ENCODE measurements at regions not wholly inside any gene's neighbourhood (a gene's known extent, or its start where the extent isn't known, plus 50 kb on each side); places are given as distances from the start of the nearest gene placed in this dataset.

DNA sequence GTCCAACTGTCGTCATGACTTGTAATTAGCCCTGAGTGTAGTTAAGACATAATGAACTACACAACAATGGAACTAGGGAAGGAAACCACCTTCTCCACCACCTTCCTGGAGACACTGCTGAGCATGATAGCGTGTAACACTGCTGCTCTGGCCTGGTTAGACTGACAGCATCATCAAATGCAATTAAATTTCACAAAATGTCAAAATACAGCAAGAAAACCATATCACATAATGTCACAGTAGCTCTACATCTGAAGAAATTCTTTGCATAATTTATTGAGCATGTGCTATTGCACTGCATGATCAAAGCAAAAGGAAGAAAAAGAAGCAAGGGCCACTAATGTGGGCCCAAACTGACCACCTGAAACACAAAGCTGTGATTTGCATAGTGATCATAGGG, 321.8 kb upstream of the TMTC1 start:
- H3K36me3 Mint-ChIP-seq (ENCODE audit: low read depth), result no peaks in the 10 kb centered on the region
- no peaks in the 10 kb centered on the region for H3K27me3 Mint-ChIP-seq
- intact Hi-C loops (cut with micrococcal nuclease), result no loop called here
- no peak overlapping the region for H3K4me3 Mint-ChIP-seq
- H3K9me3 Mint-ChIP-seq, result no peaks in the 10 kb centered on the region
- H3K27ac Mint-ChIP-seq, result no peak overlapping the region
- H3K4me1 Mint-ChIP-seq, result no peaks in the 10 kb centered on the region
- no peak for DNase-seq

DNA sequence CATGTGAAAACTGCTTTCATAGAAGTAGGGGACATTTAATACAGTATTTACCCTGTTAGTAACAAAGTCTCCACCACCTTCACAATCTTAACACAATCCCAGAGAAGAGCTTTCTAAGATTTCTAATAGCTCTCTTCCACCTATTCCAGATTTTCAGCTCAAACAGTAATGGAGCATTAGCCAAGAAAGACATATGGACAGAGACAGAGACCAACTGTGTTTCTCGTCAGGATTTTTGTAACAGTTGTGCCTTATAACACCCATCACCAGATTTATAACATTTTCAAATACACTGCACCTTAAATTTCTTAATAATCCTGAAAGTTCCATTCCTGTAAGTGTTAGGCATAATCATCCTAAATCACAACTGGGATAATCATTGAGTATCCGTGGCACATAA, 321.2 kb upstream of the TMTC1 start:
- H3K36me3 Mint-ChIP-seq (ENCODE audit: low read depth), result no peaks in the 10 kb centered on the region
- intact Hi-C loops (cut with micrococcal nuclease), result no loop called here
- H3K4me3 Mint-ChIP-seq, result no peak overlapping the region
- no peaks in the 10 kb centered on the region for H3K9me3 Mint-ChIP-seq
- H3K27ac Mint-ChIP-seq, result no peak overlapping the region
- no peaks in the 10 kb centered on the region for H3K4me1 Mint-ChIP-seq
- no peaks in the 10 kb centered on the region for H3K27me3 Mint-ChIP-seq
- no peak for DNase-seq

DNA sequence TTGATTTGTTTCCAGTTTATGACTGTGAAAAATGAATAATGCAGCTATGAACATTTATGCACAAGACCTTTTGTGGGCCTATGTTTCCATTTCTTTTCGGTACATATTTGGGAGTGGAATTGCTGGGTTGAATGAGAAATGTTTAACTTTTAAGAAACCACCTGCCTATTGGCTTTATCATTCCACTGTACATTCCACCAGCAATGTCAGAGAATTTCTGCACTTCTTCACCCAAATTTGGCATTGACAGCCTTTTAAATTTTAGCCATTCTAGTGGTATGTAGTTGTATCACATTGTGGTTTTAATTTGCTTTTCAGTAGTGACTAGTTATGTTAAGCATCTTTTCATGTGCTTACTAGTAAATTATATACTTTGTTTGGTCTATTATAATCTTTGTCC, 317.0 kb upstream of the TMTC1 start:
- Mint-ChIP-seq H3K4me1 (no peaks in the 10 kb centered on the region), H3K27ac (no peak overlapping the region), H3K27me3 (no peaks in the 10 kb centered on the region), H3K36me3 (ENCODE audit: low read depth) (no peaks in the 10 kb centered on the region), H3K9me3 (no peaks in the 10 kb centered on the region), H3K4me3 (no peak overlapping the region)
- intact Hi-C loops (cut with micrococcal nuclease), result no loop called here
- no peak for DNase-seq

DNA sequence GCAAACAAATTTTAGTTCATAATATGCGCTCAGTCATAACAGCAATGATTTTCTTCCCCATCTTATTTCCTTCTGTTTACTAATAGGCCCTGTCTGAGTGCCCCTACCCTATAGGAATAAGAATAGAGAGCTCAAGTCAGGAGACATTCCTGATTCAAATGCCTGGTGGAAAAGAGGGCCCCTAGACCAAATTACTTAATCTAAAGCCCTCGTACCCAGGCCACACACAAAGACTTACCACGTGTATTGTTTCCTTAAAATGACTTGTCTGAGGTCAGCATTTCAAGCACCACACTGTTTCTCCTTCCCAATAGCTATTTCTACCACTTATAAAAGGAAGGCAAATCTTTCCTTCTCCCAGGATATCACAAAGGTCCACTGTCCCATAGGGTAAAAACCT, 314.9 kb upstream of the TMTC1 start:
- Mint-ChIP-seq H3K27ac (no peak overlapping the region), H3K27me3 (no peaks in the 10 kb centered on the region), H3K36me3 (ENCODE audit: low read depth) (no peaks in the 10 kb centered on the region), H3K4me3 (no peak overlapping the region), H3K4me1 (no peaks in the 10 kb centered on the region), H3K9me3 (no peaks in the 10 kb centered on the region)
- DNase-seq, result no peak
- intact Hi-C loops (cut with micrococcal nuclease), result no loop called here

DNA sequence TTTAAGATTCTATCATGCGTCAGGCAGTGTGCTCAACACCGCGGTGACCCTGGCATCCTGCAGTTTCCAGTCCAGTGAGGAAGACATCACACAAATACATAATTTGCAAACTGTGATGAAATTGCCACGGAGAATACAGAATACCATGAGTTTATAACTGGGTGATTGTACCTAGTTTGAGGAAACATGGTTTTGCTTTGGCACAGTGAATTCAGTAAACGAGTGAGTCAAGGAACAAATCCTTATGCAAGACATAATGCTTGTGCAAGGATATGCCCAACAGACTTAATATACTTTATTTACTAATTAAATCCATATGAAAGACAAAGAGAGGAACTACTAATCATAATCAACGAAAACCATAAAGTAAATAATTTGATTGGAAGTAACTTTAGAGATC, 311.8 kb upstream of the TMTC1 start:
- H3K36me3 Mint-ChIP-seq (ENCODE audit: low read depth), result no peaks in the 10 kb centered on the region
- intact Hi-C loops (cut with micrococcal nuclease), result no loop called here
- no peak overlapping the region for H3K27ac Mint-ChIP-seq
- no peaks in the 10 kb centered on the region for H3K9me3 Mint-ChIP-seq
- H3K27me3 Mint-ChIP-seq, result no peaks in the 10 kb centered on the region
- no peaks in the 10 kb centered on the region for H3K4me1 Mint-ChIP-seq
- DNase-seq, result no peak
- no peak overlapping the region for H3K4me3 Mint-ChIP-seq

DNA sequence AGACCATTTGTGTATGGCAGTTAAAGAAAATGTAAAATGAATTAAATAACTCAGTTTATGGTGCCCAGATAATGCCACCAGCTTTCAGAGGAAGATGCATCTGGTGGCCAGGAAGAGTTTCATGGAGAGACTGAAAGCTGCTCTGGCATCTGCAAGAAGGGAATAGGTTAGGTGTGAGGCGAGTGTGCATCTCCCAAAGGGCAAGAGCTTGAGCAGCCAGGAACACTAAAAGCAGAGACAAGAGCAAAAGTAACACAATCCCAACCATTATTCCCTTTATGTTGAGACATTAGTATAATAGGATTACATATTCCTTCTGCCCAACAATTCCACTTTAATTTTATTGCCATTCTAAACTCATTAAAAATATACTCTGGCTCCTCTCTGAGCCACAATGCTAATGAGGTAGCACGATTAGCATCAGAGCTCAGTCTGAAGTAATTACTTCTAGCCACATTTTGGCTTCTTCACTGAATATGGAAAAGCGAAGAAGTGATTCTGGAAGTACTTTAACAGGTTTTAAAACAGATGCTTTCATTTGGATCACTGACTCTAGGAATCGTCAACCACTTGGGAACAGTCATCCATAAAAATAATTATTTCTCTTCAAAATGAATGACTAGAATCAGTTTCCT, 309.4 kb upstream of the TMTC1 start:
- Mint-ChIP-seq H3K9me3 (no peaks in the 10 kb centered on the region), H3K27me3 (no peaks in the 10 kb centered on the region), H3K27ac (no peak overlapping the region), H3K36me3 (ENCODE audit: low read depth) (no peaks in the 10 kb centered on the region), H3K4me3 (no peak overlapping the region), H3K4me1 (no peaks in the 10 kb centered on the region)
- no peak for DNase-seq
- intact Hi-C loops (cut with micrococcal nuclease), result no loop called here

DNA sequence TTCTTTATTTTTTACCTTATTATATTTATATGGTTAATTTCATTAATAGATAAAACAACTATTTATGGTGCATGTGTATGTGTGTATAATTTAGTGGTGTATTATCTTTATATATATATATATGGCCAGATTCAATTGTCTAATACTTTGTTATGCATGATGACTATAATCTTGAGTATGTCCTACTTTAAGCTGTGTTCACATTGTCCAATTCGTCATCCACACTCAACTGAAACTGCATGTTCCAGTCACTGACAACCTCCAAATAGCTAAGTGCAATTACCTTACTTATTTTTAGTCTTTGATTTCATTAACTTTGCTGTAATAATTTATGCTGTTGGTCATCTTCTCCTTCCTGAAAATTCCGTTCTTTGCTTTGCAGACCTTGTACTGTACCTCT, 306.5 kb upstream of the TMTC1 start:
- Mint-ChIP-seq H3K4me1 (no peaks in the 10 kb centered on the region), H3K9me3 (no peaks in the 10 kb centered on the region), H3K27me3 (no peaks in the 10 kb centered on the region), H3K4me3 (no peak overlapping the region), H3K27ac (no peak overlapping the region), H3K36me3 (ENCODE audit: low read depth) (no peaks in the 10 kb centered on the region)
- DNase-seq, result no peak
- intact Hi-C loops (cut with micrococcal nuclease), result no loop called here

DNA sequence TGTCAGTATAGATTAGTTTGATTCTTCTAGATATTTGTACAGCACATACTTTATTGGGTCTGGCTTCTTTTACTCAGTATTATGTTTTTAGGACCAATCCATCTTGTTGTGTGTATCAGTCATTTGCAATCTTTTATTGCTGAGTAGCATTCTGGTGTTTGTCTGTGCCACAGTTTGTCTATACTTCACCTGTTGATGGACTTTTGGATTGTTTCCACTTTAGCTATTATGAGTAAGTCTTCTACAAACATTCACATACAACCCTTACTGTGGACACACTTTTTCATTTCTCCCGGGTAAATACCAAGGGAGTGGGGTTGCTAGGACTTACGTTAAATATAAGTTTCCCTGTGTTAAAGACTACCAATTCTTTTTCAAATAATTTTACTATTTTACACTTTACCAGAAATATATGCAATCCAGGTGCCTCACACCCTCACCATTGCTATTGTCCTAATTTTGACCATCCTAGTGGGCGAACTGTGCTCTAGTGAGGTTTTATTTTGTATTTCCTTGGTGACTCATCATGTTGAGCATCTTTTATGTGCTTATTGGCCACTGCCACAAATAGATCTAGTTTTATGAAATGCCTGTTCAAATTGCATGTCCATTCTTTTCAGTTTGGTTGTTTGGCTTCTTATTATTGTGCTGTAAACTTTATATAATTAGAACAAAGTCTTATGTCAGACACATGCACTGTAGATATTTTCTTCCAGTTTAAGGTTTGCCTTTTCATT, 304.7 kb upstream of the TMTC1 start:
- no peaks in the 10 kb centered on the region for H3K4me1 Mint-ChIP-seq
- H3K9me3 Mint-ChIP-seq, result no peaks in the 10 kb centered on the region
- no peaks in the 10 kb centered on the region for H3K27me3 Mint-ChIP-seq
- intact Hi-C loops (cut with micrococcal nuclease), result no loop called here
- no peaks in the 10 kb centered on the region for H3K36me3 Mint-ChIP-seq (ENCODE audit: low read depth)
- H3K4me3 Mint-ChIP-seq, result no peak overlapping the region
- DNase-seq, result no peak
- H3K27ac Mint-ChIP-seq, result no peak overlapping the region

DNA sequence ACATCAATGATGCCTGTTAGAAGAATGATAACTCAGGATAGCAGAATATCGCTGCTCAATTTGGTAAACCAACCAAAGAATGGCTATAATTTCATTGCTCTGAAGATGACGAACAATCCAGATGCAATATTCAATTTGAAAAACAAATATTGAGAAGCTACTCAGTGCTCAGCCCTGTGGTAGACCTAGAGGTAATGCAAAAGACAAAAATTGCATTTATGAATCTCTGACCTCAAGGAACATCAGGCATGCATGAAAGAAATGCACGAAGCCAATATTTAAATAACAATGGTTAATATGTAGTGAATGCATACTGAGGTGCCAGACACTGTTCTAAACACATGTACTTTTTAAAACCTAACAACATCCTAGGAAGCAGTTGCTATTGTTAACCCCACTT, 298.6 kb upstream of the TMTC1 start:
- Mint-ChIP-seq H3K36me3 (ENCODE audit: low read depth) (no peaks in the 10 kb centered on the region), H3K9me3 (no peaks in the 10 kb centered on the region), H3K27ac (no peak overlapping the region), H3K4me3 (no peak overlapping the region), H3K4me1 (no peaks in the 10 kb centered on the region), H3K27me3 (no peaks in the 10 kb centered on the region)
- DNase-seq, result no peak
- intact Hi-C loops (cut with micrococcal nuclease), result no loop called here

DNA sequence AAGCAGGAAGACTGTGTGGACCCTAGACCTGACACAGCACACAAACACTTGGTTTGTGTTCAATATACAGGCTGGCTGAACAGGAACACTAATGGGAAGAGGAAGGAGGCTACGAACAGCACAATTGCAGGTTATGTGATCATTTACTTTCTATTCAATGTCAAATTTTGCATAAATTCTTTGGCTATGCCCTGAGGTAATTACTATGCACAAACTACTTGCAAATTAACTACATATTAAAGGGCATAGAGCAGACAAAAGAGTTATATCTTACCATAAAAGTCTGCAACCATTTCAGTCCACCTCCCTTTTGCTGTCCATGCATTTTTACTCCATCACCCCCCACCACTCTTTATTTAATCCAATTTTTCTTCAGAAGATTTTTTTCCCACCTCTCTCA, 291.2 kb upstream of the TMTC1 start:
- no peaks in the 10 kb centered on the region for H3K9me3 Mint-ChIP-seq
- no peak overlapping the region for H3K4me3 Mint-ChIP-seq
- H3K36me3 Mint-ChIP-seq (ENCODE audit: low read depth), result no peaks in the 10 kb centered on the region
- intact Hi-C loops (cut with micrococcal nuclease), result no loop called here
- H3K27me3 Mint-ChIP-seq, result no peaks in the 10 kb centered on the region
- no peak overlapping the region for H3K27ac Mint-ChIP-seq
- H3K4me1 Mint-ChIP-seq, result no peaks in the 10 kb centered on the region
- DNase-seq, result no peak

DNA sequence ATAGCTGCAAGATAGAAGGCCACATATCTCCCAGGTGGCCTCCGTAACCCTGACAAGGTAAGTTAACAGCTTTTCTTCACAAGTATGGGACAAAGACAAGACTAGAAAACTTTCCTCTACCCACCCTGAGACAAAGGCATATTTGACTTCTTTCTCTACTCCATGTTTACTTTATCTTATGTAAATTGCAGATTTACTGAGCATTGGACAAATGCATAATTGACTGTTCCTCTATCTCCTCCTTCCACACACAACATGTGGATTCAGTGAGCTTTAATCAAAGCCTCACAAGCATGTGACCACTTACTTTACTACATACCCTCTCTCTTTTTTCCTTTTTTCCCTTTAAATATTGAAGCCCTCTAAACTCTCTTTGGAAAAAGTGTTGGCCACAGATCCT, 289.1 kb upstream of the TMTC1 start:
- Mint-ChIP-seq H3K4me3 (no peak overlapping the region), H3K4me1 (no peaks in the 10 kb centered on the region), H3K36me3 (ENCODE audit: low read depth) (no peaks in the 10 kb centered on the region), H3K27me3 (no peaks in the 10 kb centered on the region), H3K27ac (no peak overlapping the region), H3K9me3 (no peaks in the 10 kb centered on the region)
- intact Hi-C loops (cut with micrococcal nuclease), result no loop called here
- DNase-seq, result no peak

DNA sequence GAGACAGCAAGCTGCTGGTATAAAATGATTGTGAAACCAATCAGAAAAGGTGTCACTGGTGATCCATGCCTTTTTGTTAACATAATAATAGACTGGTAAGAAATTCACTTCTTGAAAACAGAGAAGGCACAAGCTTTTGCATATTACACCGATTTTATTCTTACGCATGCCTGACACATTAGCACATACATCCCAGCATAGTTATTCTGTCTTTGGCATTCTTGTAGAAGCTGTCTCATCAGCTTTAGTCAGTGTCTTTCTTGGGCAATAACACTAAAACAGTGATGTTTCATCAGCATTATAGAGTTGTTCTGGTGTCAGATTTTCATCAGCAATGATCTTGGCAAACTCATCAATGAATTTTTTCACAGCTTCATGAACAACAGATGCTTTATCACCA, 283.4 kb upstream of the TMTC1 start:
- intact Hi-C loops (cut with micrococcal nuclease), result no loop called here
- Mint-ChIP-seq H3K4me3 (no peak overlapping the region), H3K27me3 (no peaks in the 10 kb centered on the region), H3K27ac (no peak overlapping the region), H3K4me1 (no peaks in the 10 kb centered on the region), H3K36me3 (ENCODE audit: low read depth) (no peaks in the 10 kb centered on the region), H3K9me3 (peaks cover 2% of the 10 kb centered on the region)
- DNase-seq, result no peak

DNA sequence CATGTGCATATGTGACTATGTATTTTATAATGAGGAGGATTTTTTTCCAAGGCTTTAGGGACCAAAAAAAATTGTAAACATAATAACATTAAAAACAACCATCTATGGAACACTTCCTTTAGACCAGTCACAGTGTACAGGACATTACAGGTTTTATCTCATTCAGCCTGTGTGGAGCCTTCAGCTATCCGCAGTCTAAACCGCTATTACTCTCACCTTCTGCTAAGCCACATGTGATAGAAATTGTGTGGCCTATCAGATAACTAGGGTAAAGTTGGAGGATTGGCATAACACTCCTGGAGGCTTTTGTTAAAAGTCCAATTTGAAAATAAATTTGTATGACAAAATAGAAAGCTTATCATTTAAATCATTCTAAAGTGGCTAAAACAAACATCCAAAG, 281.2 kb upstream of the TMTC1 start:
- Mint-ChIP-seq H3K27ac (no peak overlapping the region), H3K36me3 (ENCODE audit: low read depth) (no peaks in the 10 kb centered on the region), H3K4me1 (no peaks in the 10 kb centered on the region), H3K9me3 (peaks cover 4% of the 10 kb centered on the region), H3K4me3 (no peak overlapping the region), H3K27me3 (no peaks in the 10 kb centered on the region)
- intact Hi-C loops (cut with micrococcal nuclease), result no loop called here
- no peak for DNase-seq

DNA sequence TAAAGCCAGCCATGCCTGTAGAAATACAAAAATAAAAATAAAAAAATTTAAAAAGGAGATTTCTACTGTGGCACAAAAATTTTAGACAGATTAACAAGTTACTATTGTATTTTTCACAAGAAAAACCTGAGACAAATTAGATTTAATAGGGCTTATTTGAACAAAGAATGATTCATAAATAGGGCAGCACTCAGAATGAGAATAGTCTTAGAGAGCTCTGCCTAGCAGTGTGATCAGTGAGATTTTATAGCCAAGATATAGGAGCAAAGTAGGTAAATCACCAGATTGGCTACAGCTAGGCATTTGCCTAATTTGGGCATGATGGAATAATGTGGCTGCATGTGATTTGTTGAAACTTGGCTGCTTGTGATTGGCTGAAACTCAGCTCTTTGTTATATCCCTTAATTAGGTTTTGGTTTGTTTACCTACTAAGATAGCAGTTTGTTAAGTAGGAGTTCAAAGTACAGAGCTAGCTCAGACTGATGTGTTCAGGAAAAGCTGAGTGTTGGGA, 279.7 kb upstream of the TMTC1 start:
- intact Hi-C loops (cut with micrococcal nuclease), result no loop called here
- H3K4me3 Mint-ChIP-seq, result no peak overlapping the region
- DNase-seq, result no peak
- H3K27me3 Mint-ChIP-seq, result no peaks in the 10 kb centered on the region
- no peaks in the 10 kb centered on the region for H3K4me1 Mint-ChIP-seq
- H3K9me3 Mint-ChIP-seq, result peaks cover 4% of the 10 kb centered on the region
- H3K36me3 Mint-ChIP-seq (ENCODE audit: low read depth), result no peaks in the 10 kb centered on the region
- H3K27ac Mint-ChIP-seq, result no peak overlapping the region

DNA sequence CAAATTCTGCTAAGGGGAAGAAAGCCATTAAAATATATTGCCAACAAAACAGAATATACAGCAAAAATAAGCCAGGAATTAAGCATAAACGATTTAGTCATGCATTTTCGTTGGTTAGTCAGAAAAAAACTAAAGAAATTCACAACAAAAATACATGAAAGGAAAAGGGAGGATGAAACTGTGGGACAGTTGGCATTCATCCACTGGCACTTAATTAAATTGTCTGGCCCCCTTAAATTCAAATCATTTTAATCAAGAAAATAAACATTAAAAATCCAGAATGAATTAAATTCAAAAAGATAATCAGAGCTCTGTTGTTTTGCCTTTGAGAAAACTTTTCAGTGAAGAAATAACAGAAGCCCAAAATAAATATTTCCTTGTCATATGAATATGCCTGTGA, 264.6 kb upstream of the TMTC1 start:
- intact Hi-C loops (cut with micrococcal nuclease), result no loop called here
- Mint-ChIP-seq H3K9me3 (no peaks in the 10 kb centered on the region), H3K4me1 (no peaks in the 10 kb centered on the region), H3K36me3 (ENCODE audit: low read depth) (no peaks in the 10 kb centered on the region), H3K27me3 (no peaks in the 10 kb centered on the region), H3K27ac (no peak overlapping the region), H3K4me3 (no peak overlapping the region)
- DNase-seq, result no peak
